Keratinocyte (primary cell): ENCODE measurements at regions not wholly inside any gene's neighbourhood (a gene's known extent, or its start where the extent isn't known, plus 50 kb on each side); places are given as distances from the start of the nearest gene placed in this dataset.

ENCODE experiments used
- EZH2 ChIP-seq: IDR thresholded peaks from one replicate; pipeline ENCODE4 v1.6.1; 2012; ENCODE audit warnings: inconsistent platforms, mild to moderate bottlenecking, low read length, moderate library complexity
- TF ChIP-seq, protein P1 (sequence below), 3 experiments: IDR thresholded peaks in 1 of 3; conservative IDR thresholded peaks in 1 of 3; optimal IDR thresholded peaks in 1 of 3; 2 replicates in 2 of 3; 3 replicates in 1 of 3; pipeline versions ENCODE3 to v1.5.1; 2011; ENCODE audit warnings: low read length in 3 of 3, mild to moderate bottlenecking in 3 of 3, moderate library complexity in 2 of 3, control low read depth in 1 of 3, inconsistent platforms in 1 of 3; ENCODE audit not compliant: insufficient read depth in 2 of 3; ENCODE audit errors: extremely low read depth in 1 of 3

DNA sequence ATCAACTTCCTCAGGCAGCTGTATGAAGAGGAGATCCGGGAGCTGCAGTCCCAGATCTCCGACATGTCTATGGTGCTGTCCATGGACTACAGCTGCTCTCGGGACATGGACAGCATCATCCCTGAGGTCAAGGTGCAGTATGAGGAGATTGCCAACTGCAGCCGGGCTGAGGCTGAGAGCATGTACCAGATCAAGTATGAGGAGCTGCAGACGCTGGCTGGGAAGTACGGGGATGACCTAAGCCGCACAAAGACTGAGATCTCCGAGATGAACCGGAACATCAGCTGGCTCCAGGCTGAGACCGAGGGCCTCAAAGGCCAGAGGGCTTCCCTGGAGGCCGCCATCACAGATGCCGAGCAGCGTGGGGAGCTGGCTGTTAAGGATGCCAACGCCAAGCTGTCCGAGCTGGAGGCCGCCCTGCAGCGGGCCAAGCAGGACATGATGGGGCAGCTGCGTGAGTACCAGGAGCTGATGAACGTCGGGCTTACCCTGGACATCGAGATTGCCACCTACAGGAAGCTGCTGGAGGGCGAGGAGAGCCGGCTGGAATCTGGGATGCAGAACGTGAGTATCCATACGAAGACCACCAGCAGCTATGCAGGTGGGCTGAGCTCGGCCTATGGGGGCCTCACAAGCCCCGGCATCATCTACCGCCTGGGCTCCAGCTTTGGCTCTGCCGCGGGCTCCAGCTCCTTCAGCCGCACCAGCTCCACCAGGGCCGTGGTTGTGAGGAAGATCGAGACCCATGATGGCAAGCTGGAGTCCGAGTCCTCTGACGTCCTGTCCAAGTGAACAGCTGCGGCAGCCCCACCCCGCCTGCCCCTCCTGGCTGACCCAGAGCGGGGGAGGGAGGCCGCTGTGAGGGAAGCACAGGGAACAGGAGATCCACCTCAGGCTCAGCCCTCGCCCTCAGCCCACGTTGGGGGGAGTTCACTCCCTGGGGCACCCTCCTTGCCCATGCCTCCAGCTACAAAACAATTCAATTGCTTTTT, 84.0 kb downstream of the SEC61B start:
- TF ChIP-seq, protein P1, sequence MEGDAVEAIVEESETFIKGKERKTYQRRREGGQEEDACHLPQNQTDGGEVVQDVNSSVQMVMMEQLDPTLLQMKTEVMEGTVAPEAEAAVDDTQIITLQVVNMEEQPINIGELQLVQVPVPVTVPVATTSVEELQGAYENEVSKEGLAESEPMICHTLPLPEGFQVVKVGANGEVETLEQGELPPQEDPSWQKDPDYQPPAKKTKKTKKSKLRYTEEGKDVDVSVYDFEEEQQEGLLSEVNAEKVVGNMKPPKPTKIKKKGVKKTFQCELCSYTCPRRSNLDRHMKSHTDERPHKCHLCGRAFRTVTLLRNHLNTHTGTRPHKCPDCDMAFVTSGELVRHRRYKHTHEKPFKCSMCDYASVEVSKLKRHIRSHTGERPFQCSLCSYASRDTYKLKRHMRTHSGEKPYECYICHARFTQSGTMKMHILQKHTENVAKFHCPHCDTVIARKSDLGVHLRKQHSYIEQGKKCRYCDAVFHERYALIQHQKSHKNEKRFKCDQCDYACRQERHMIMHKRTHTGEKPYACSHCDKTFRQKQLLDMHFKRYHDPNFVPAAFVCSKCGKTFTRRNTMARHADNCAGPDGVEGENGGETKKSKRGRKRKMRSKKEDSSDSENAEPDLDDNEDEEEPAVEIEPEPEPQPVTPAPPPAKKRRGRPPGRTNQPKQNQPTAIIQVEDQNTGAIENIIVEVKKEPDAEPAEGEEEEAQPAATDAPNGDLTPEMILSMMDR (optimal IDR thresholded peaks at IDR 0.05 in 1 of 3, IDR thresholded peaks at IDR 0.05 in 1 of 3, conservative IDR thresholded peaks at IDR 0.05 in 1 of 3; ENCODE audit: extremely low read depth in 1 of 3, insufficient read depth in 2 of 3, low read length in 3 of 3) = no peak
- TF ChIP-seq EZH2 = no peak
